ENCODE measurements at regions not wholly inside any gene's neighbourhood (a gene's known extent, or its start where the extent isn't known, plus 50 kb on each side); places are given as distances from the start of the nearest gene placed in this dataset.

- no peak overlapping the region for H2AFZ ChIP-seq (ENCODE audit: low read depth, low read length)
- in situ Hi-C loops (cut with MboI) = no loop called here
These were observed 157.5 kb downstream of the PIK3R1 start for GRCh38 chr5:68373050-68373449.

More at GRCh38 chr5:68373050-68373449, 157.5 kb downstream of the PIK3R1 start:
- Histone ChIP-seq H3K9me3 (replicated peaks; ENCODE audit: control insufficient read depth, insufficient read depth, low read depth, low read length) (no peaks in the 10 kb centered on the region), H3K4me1 (replicated peaks in 1 of 2; ENCODE audit: control insufficient read depth in 2 of 2, insufficient read depth in 2 of 2, low read length in 2 of 2) (peaks cover 0 to 32% of the 10 kb centered on the region in 2 experiments; a peak in 3 of 5 replicates), H3K79me2 (ENCODE audit: control insufficient read depth, insufficient read depth, low read length) (no peaks in the 10 kb centered on the region), H3K27me3 (ENCODE audit: control insufficient read depth in 2 of 2, insufficient read depth in 2 of 2, low read length in 2 of 2) (no peaks in the 10 kb centered on the region), H3K4me3 (no peak overlapping the region), H3K4me2 (ENCODE audit: insufficient read depth, low read length) (no peak overlapping the region), H3K9ac (ENCODE audit: insufficient read depth in 1 of 2, low read depth in 2 of 2, low read length in 2 of 2) (no peak overlapping the region), H3K36me3 (ENCODE audit: control insufficient read depth, insufficient read depth, low read length) (no peaks in the 10 kb centered on the region), H4K20me1 (replicated peaks; ENCODE audit: control insufficient read depth, insufficient read depth, low read length) (no peaks in the 10 kb centered on the region), H3K27ac (ENCODE audit: extremely low read depth, low read depth, low read length) (no peak overlapping the region), H3K9me1 (ENCODE audit: control insufficient read depth, insufficient read depth, low read length) (no peaks in the 10 kb centered on the region)
- BruUV-seq (replicated peaks) = no TSS peak
- ChIA-PET POLR2A (interaction anchor here (1.1 kb wide), 1 partner anchor 35 kb away, joined by 3 read pairs; no protein-coding TSS in a partner anchor), CTCF (ENCODE audit: low intra/inter-chr PET ratio) (no interaction called here)
- 68% methylated on average over 2 of the region's 2 CpGs for WGBS (ENCODE audit: insufficient coverage, low coverage, missing lambda C conversion rate)
- ATAC-seq = no peak
- no peak for DNase-seq (ENCODE audit: extremely low read depth in 1 of 4, low spot score in 3 of 4)
- no peak for TF ChIP-seq ARID4B (CRISPR knock-in tag; IDR thresholded peaks at IDR 0.05)
- no peak for TF ChIP-seq ZNF121 (CRISPR knock-in tag; conservative IDR thresholded peaks at IDR 0.05)
- no peak for TF ChIP-seq IRF2 (CRISPR knock-in tag; IDR thresholded peaks at IDR 0.05)
- TF ChIP-seq ATF3 (IDR thresholded peaks at IDR 0.05) = peak; percentile 30; the same call in 1 of the 2 replicates
- no peak for TF ChIP-seq ATF3 (CRISPR knock-in tag; conservative IDR thresholded peaks at IDR 0.05)
- TF ChIP-seq ZNF644 (tag; IDR thresholded peaks at IDR 0.05; ENCODE audit: low read depth) = no peak
- no peak for TF ChIP-seq ZKSCAN3 (CRISPR knock-in tag; IDR thresholded peaks at IDR 0.05)
- intact Hi-C loops (cut with micrococcal nuclease) = no loop called here
- FAIRE-seq = no peak

Data from K562 (cell line).